Right lobe of liver (tissue), 4 donors: ENCODE measurements at regions not wholly inside any gene's neighbourhood (a gene's known extent, or its start where the extent isn't known, plus 50 kb on each side); places are given as distances from the start of the nearest gene placed in this dataset.

Source experiments
- POLR2A ChIP-seq: fragments of 450-650 bp; IDR thresholded peaks from one replicate; pipeline ENCODE4 v1.6.1; 2017; ENCODE audit warnings: antibody characterized with exemption, mild to moderate bottlenecking
- TF ChIP-seq, protein P1 (sequence below), 4 donors: fragments of 200-600 bp in 3 of 4; fragments of 450-650 bp in 1 of 4; IDR thresholded peaks; one replicate each; pipeline versions ENCODE4 v1.5.1 to v1.8.0; 2016 to 2022; ENCODE audit warnings: antibody characterized with exemption in 4 of 4, mild to moderate bottlenecking in 2 of 4
- donor health status: DM: no; HTN: no; CAD: no.
- donor health status: DM: no; HTN: no; CAD: no.
- donor health status: DM: no; HTN: yes; CAD: no.

DNA sequence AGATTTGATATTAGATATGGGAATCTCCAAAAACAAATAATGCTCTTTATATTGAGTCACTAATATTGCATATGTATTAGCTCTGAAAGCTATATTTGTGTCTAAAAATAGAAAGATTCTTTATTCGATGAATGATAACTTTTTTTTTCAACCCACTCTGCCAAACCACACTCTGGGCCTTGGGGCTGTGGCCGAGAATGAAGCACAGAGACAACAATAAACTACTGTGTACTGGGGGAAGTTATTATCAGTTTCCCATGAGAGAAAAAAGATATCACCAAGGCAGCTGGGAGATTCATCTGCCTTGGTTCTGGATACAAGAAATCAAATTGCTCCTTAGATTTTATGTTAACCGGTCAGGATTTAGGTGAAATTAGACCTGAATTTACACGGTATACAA is 762.2 kb downstream of the SUCLG1 start:
- TF ChIP-seq, protein P1, sequence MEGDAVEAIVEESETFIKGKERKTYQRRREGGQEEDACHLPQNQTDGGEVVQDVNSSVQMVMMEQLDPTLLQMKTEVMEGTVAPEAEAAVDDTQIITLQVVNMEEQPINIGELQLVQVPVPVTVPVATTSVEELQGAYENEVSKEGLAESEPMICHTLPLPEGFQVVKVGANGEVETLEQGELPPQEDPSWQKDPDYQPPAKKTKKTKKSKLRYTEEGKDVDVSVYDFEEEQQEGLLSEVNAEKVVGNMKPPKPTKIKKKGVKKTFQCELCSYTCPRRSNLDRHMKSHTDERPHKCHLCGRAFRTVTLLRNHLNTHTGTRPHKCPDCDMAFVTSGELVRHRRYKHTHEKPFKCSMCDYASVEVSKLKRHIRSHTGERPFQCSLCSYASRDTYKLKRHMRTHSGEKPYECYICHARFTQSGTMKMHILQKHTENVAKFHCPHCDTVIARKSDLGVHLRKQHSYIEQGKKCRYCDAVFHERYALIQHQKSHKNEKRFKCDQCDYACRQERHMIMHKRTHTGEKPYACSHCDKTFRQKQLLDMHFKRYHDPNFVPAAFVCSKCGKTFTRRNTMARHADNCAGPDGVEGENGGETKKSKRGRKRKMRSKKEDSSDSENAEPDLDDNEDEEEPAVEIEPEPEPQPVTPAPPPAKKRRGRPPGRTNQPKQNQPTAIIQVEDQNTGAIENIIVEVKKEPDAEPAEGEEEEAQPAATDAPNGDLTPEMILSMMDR (IDR thresholded peaks at IDR 0.05): no peak
- TF ChIP-seq POLR2A: no peak
